ENCODE measurements at regions not wholly inside any gene's neighbourhood (a gene's known extent, or its start where the extent isn't known, plus 50 kb on each side); places are given as distances from the start of the nearest gene placed in this dataset.

GRCh38 chr1:201762381-201762780 lies 66.6 kb upstream of the IPO9 start:
- CTCF ChIA-PET: no interaction called here
- WGBS (ENCODE audit: insufficient coverage): no CpG with 5 or more reads among the region's 2 CpGs
- ATAC-seq (ENCODE audit: low read depth): no peak

More at GRCh38 chr1:201762381-201762780, 66.6 kb upstream of the IPO9 start:
- Mint-ChIP-seq H3K9me3 (ENCODE audit: insufficient read depth) (no peaks in the 10 kb centered on the region), H3K27ac (no peak overlapping the region), H3K4me3 (no peak overlapping the region), H3K27me3 (peaks cover 4% of the 10 kb centered on the region), H3K4me1 (peaks cover 10% of the 10 kb centered on the region)
- H2AFZ ChIP-seq (ENCODE audit: insufficient read depth, low read depth, low read length, poor library complexity, severe bottlenecking): no peak overlapping the region
- H3K4me3 ChIP-seq (ENCODE audit: control extremely low read depth in 1 of 5, extremely low read depth in 1 of 5, insufficient read depth in 1 of 5, low read depth in 2 of 5, low read length in 4 of 5): no peak overlapping the region
- no peaks in the 10 kb centered on the region for H3K36me3 ChIP-seq (replicated peaks in 1 of 2; ENCODE audit: control extremely low read depth in 1 of 2, control insufficient read depth in 1 of 2, extremely low read depth in 1 of 2, insufficient read depth in 2 of 2, low read length in 1 of 2)
- no peaks in the 10 kb centered on the region for H3K27me3 ChIP-seq (replicated peaks in 1 of 4; ENCODE audit: control extremely low read depth in 1 of 4, control insufficient read depth in 3 of 4, insufficient read depth in 4 of 4, low read length in 3 of 4)
- no peak overlapping the region for H3K9ac ChIP-seq (ENCODE audit: low read length)
- POLR2A ChIA-PET: no interaction called here
- no peak for DNase-seq
- peaks cover 7 to 10% of the 10 kb centered on the region in 2 donors for H3K4me1 ChIP-seq (ENCODE audit: control insufficient read depth in 2 of 2, insufficient read depth in 2 of 2, low read length in 2 of 2)
- H3K9me3 ChIP-seq (ENCODE audit: control extremely low read depth in 1 of 3, control insufficient read depth in 2 of 3, insufficient read depth in 1 of 3, low read length in 2 of 3): no peaks in the 10 kb centered on the region
- H3K27ac ChIP-seq (ENCODE audit: low read length in 2 of 2): no peak overlapping the region
- H4K20me1 ChIP-seq (ENCODE audit: control insufficient read depth, insufficient read depth, low read length, poor library complexity, severe bottlenecking): no peaks in the 10 kb centered on the region
- intact Hi-C loops (cut with micrococcal nuclease): no loop called here
- H3K4me2 ChIP-seq (replicated peaks; ENCODE audit: low read depth, low read length, poor library complexity, severe bottlenecking): no peak overlapping the region
- TF ChIP-seq EZH2 (IDR thresholded peaks at IDR 0.05; ENCODE audit: borderline replicate concordance, insufficient read depth, low read depth, low read length, poor library complexity, severe bottlenecking): no peak
- TF ChIP-seq CTCF (IDR thresholded peaks at IDR 0.05): no peak
- no peaks in the 10 kb centered on the region for H3K79me2 ChIP-seq (ENCODE audit: control insufficient read depth, insufficient read depth, low read length)

Data from B cell (primary cell).